ENCODE measurements at regions not wholly inside any gene's neighbourhood (a gene's known extent, or its start where the extent isn't known, plus 50 kb on each side); places are given as distances from the start of the nearest gene placed in this dataset.

GRCh38 chr7:35905555-35905954 lies 104.7 kb downstream of the SEPTIN7 start:
- TF ChIP-seq CTCF (IDR thresholded peaks at IDR 0.05) = no peak
- TF ChIP-seq POLR2A (IDR thresholded peaks at IDR 0.05) = no peak

Measured in stomach (tissue), 4 donors.